ENCODE measurements at regions not wholly inside any gene's neighbourhood (a gene's known extent, or its start where the extent isn't known, plus 50 kb on each side); places are given as distances from the start of the nearest gene placed in this dataset.
"Not testable (repeated sequence)": the region's sequence is repeated elsewhere in the genome, so short reads cannot be mapped to it uniquely, and the experiment has no call there.

- not testable (repeated sequence) for H2BK12ac ChIP-seq (ENCODE audit: low read length); H3K27me3 ChIP-seq (ENCODE audit: control insufficient read depth in 3 of 3, insufficient read depth in 3 of 3, low read depth in 1 of 3, low read length in 3 of 3); H3K36me3 ChIP-seq (replicated peaks in 1 of 2; ENCODE audit: control insufficient read depth in 2 of 2, insufficient read depth in 2 of 2, low read length in 2 of 2); H3K14ac ChIP-seq (ENCODE audit: low read length); H4K91ac ChIP-seq (ENCODE audit: low read depth, low read length, poor library complexity); H2BK5ac ChIP-seq (ENCODE audit: low read length); H2AFZ ChIP-seq (ENCODE audit: low read length); H3K4me2 ChIP-seq (ENCODE audit: insufficient read depth, low read length, poor library complexity, severe bottlenecking); H4K8ac ChIP-seq (ENCODE audit: low read depth, low read length); H2BK15ac ChIP-seq (ENCODE audit: low read length); H2BK120ac ChIP-seq (ENCODE audit: low read depth, low read length); H3K4me1 ChIP-seq (ENCODE audit: control insufficient read depth in 2 of 2, insufficient read depth in 1 of 2, low read depth in 1 of 2, low read length in 2 of 2); H3K27ac ChIP-seq (replicated peaks; ENCODE audit: low read length); DNase-seq (ENCODE audit: low spot score); H3K18ac ChIP-seq (ENCODE audit: low read length); H3K4me3 ChIP-seq (ENCODE audit: low read length in 2 of 2); H2AK5ac ChIP-seq (ENCODE audit: low read depth, low read length); H3K4ac ChIP-seq (ENCODE audit: low read length); H3K9ac ChIP-seq (ENCODE audit: low read depth, low read length, poor library complexity); H3K79me1 ChIP-seq (ENCODE audit: low read depth, low read length); H3K23ac ChIP-seq (ENCODE audit: low read depth, low read length, poor library complexity); H3K9me3 ChIP-seq (replicated peaks in 1 of 2; ENCODE audit: control insufficient read depth in 2 of 2, insufficient read depth in 1 of 2, low read depth in 1 of 2, low read length in 2 of 2)
- WGBS, 2 donors (ENCODE audit: extremely low coverage in 2 of 2, insufficient read length in 2 of 2, insufficient replicate concordance in 1 of 2), result no CpG with 5 or more reads among the region's 5 CpGs
Observed at GRCh38 chr12:33920460-33920859, 101.8 kb upstream of the ALG10 start.

GRCh38 chr12:33926095-33926494, 96.2 kb upstream of the ALG10 start:
- H2AK5ac ChIP-seq (ENCODE audit: low read depth, low read length), result no peak overlapping the region
- DNase-seq (ENCODE audit: low spot score), result no peak
- H2BK5ac ChIP-seq (ENCODE audit: low read length), result no peak overlapping the region
- H3K23ac ChIP-seq (ENCODE audit: low read depth, low read length, poor library complexity), result no peak overlapping the region
- peaks cover 0 to 1% of the 10 kb centered on the region in 2 donors for H3K36me3 ChIP-seq (replicated peaks in 1 of 2; ENCODE audit: control insufficient read depth in 2 of 2, insufficient read depth in 2 of 2, low read length in 2 of 2)
- no peak overlapping the region for H4K8ac ChIP-seq (ENCODE audit: low read depth, low read length)
- H2BK120ac ChIP-seq (ENCODE audit: low read depth, low read length), result no peak overlapping the region
- H3K27me3 ChIP-seq (ENCODE audit: control insufficient read depth in 3 of 3, insufficient read depth in 3 of 3, low read depth in 1 of 3, low read length in 3 of 3), result no peaks in the 10 kb centered on the region
- no peak overlapping the region for H3K14ac ChIP-seq (ENCODE audit: low read length)
- H3K4ac ChIP-seq (ENCODE audit: low read length), result no peak overlapping the region
- no peak overlapping the region for H3K9ac ChIP-seq (ENCODE audit: low read depth, low read length, poor library complexity)
- H3K4me1 ChIP-seq (ENCODE audit: control insufficient read depth in 2 of 2, insufficient read depth in 1 of 2, low read depth in 1 of 2, low read length in 2 of 2), result no peaks in the 10 kb centered on the region
- H4K91ac ChIP-seq (ENCODE audit: low read depth, low read length, poor library complexity), result no peak overlapping the region
- H3K9me3 ChIP-seq (replicated peaks in 1 of 2; ENCODE audit: control insufficient read depth in 2 of 2, insufficient read depth in 1 of 2, low read depth in 1 of 2, low read length in 2 of 2), result no peaks in the 10 kb centered on the region
- H2BK12ac ChIP-seq (ENCODE audit: low read length), result no peak overlapping the region
- H3K18ac ChIP-seq (ENCODE audit: low read length), result no peak overlapping the region
- no peak overlapping the region for H3K4me3 ChIP-seq (ENCODE audit: low read length in 2 of 2)
- no peaks in the 10 kb centered on the region for H3K79me1 ChIP-seq (ENCODE audit: low read depth, low read length)
- no CpG with 5 or more reads among the region's 3 CpGs for WGBS, 2 donors (ENCODE audit: extremely low coverage in 2 of 2, insufficient read length in 2 of 2, insufficient replicate concordance in 1 of 2)
- no peak overlapping the region for H2AFZ ChIP-seq (ENCODE audit: low read length)
- H3K4me2 ChIP-seq (ENCODE audit: insufficient read depth, low read length, poor library complexity, severe bottlenecking), result no peak overlapping the region
- no peak overlapping the region for H2BK15ac ChIP-seq (ENCODE audit: low read length)
- H3K27ac ChIP-seq (replicated peaks; ENCODE audit: low read length), result no peak overlapping the region

DNA sequence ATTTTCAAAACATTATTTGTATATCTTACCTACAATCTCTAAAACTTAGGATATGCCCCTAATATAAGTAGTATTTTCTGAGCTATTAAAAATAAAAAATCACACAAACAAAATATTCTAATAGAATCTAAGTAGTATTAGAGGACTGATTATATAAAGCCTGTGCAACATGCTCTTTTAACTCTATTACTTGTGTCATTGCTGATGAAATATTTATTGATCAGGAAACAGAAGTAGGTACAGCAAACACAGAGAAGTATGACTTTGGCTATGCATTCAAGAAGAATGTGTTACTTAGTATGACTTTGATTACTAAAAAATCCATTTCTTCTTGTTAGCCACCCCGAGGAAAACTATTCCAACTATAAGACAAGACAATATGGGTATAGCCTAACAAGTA, 84.6 kb upstream of the ALG10 start:
- not testable (repeated sequence) for H3K36me3 ChIP-seq (replicated peaks in 1 of 2; ENCODE audit: control insufficient read depth in 2 of 2, insufficient read depth in 2 of 2, low read length in 2 of 2); H3K4me1 ChIP-seq (ENCODE audit: control insufficient read depth in 2 of 2, insufficient read depth in 1 of 2, low read depth in 1 of 2, low read length in 2 of 2); H2BK12ac ChIP-seq (ENCODE audit: low read length); H3K14ac ChIP-seq (ENCODE audit: low read length); H3K18ac ChIP-seq (ENCODE audit: low read length); H3K4me3 ChIP-seq (ENCODE audit: low read length in 2 of 2); H3K4ac ChIP-seq (ENCODE audit: low read length); H3K9me3 ChIP-seq (replicated peaks in 1 of 2; ENCODE audit: control insufficient read depth in 2 of 2, insufficient read depth in 1 of 2, low read depth in 1 of 2, low read length in 2 of 2); H3K27me3 ChIP-seq (ENCODE audit: control insufficient read depth in 3 of 3, insufficient read depth in 3 of 3, low read depth in 1 of 3, low read length in 3 of 3); H4K91ac ChIP-seq (ENCODE audit: low read depth, low read length, poor library complexity); H2BK5ac ChIP-seq (ENCODE audit: low read length); H3K27ac ChIP-seq (replicated peaks; ENCODE audit: low read length); H3K9ac ChIP-seq (ENCODE audit: low read depth, low read length, poor library complexity); H2BK120ac ChIP-seq (ENCODE audit: low read depth, low read length); H4K8ac ChIP-seq (ENCODE audit: low read depth, low read length); H2AK5ac ChIP-seq (ENCODE audit: low read depth, low read length); H2BK15ac ChIP-seq (ENCODE audit: low read length); H3K23ac ChIP-seq (ENCODE audit: low read depth, low read length, poor library complexity); H3K4me2 ChIP-seq (ENCODE audit: insufficient read depth, low read length, poor library complexity, severe bottlenecking); H3K79me1 ChIP-seq (ENCODE audit: low read depth, low read length); H2AFZ ChIP-seq (ENCODE audit: low read length); DNase-seq (ENCODE audit: low spot score)
- WGBS, 2 donors (ENCODE audit: extremely low coverage in 2 of 2, insufficient read length in 2 of 2, insufficient replicate concordance in 1 of 2), result no CpG with 5 or more reads among the region's 1 CpG

GRCh38 chr12:33942172-33942571, 80.1 kb upstream of the ALG10 start:
- Histone ChIP-seq H2BK12ac (ENCODE audit: low read length) (no peak overlapping the region), H3K14ac (ENCODE audit: low read length) (no peak overlapping the region), H3K4ac (ENCODE audit: low read length) (no peak overlapping the region), H3K4me1 (ENCODE audit: control insufficient read depth in 2 of 2, insufficient read depth in 1 of 2, low read depth in 1 of 2, low read length in 2 of 2) (no peaks in the 10 kb centered on the region), H3K36me3 (replicated peaks in 1 of 2; ENCODE audit: control insufficient read depth in 2 of 2, insufficient read depth in 2 of 2, low read length in 2 of 2) (no peaks in the 10 kb centered on the region), H3K23ac (ENCODE audit: low read depth, low read length, poor library complexity) (no peak overlapping the region), H2AFZ (ENCODE audit: low read length) (no peak overlapping the region), H3K27me3 (ENCODE audit: control insufficient read depth in 3 of 3, insufficient read depth in 3 of 3, low read depth in 1 of 3, low read length in 3 of 3) (no peaks in the 10 kb centered on the region), H2AK5ac (ENCODE audit: low read depth, low read length) (no peak overlapping the region), H3K9me3 (replicated peaks in 1 of 2; ENCODE audit: control insufficient read depth in 2 of 2, insufficient read depth in 1 of 2, low read depth in 1 of 2, low read length in 2 of 2) (no peaks in the 10 kb centered on the region), H4K8ac (ENCODE audit: low read depth, low read length) (no peak overlapping the region), H3K9ac (ENCODE audit: low read depth, low read length, poor library complexity) (no peak overlapping the region), H2BK120ac (ENCODE audit: low read depth, low read length) (no peak overlapping the region), H3K79me1 (ENCODE audit: low read depth, low read length) (no peaks in the 10 kb centered on the region), H3K27ac (replicated peaks; ENCODE audit: low read length) (no peak overlapping the region), H3K4me2 (ENCODE audit: insufficient read depth, low read length, poor library complexity, severe bottlenecking) (no peak overlapping the region), H2BK15ac (ENCODE audit: low read length) (no peak overlapping the region), H4K91ac (ENCODE audit: low read depth, low read length, poor library complexity) (no peak overlapping the region), H2BK5ac (ENCODE audit: low read length) (no peak overlapping the region), H3K18ac (ENCODE audit: low read length) (no peak overlapping the region), H3K4me3 (ENCODE audit: low read length in 2 of 2) (no peak overlapping the region)
- no peak for DNase-seq (ENCODE audit: low spot score)
- no CpG with 5 or more reads among the region's 3 CpGs for WGBS, 2 donors (ENCODE audit: extremely low coverage in 2 of 2, insufficient read length in 2 of 2, insufficient replicate concordance in 1 of 2)

All from neuronal stem cell (in vitro differentiated cells).